ENCODE measurements at regions not wholly inside any gene's neighbourhood (a gene's known extent, or its start where the extent isn't known, plus 50 kb on each side); places are given as distances from the start of the nearest gene placed in this dataset.
"Not testable (repeated sequence)": the region's sequence is repeated elsewhere in the genome, so short reads cannot be mapped to it uniquely, and the experiment has no call there.

GRCh38 chr10:109379186-109379585 is 544.1 kb downstream of the XPNPEP1 start:
- no peak for DNase-seq

- no peak for DNase-seq
Measured at GRCh38 chr10:109374215-109374614, 549.1 kb downstream of the XPNPEP1 start.

- no peak for DNase-seq
Measured at GRCh38 chr10:109359316-109359715, 564.0 kb downstream of the XPNPEP1 start.

GRCh38 chr10:109358325-109358724 is 565.0 kb downstream of the XPNPEP1 start:
- no peak for DNase-seq

GRCh38 chr10:109348324-109348723 is 575.0 kb downstream of the XPNPEP1 start:
- no peak for DNase-seq

- DNase-seq = no peak
Measured at GRCh38 chr10:109343293-109343692, 580.0 kb downstream of the XPNPEP1 start.

- no peak for DNase-seq
Measured at GRCh38 chr10:109341986-109342385, 581.3 kb downstream of the XPNPEP1 start.

GRCh38 chr10:109328001-109328400 is 595.3 kb downstream of the XPNPEP1 start:
- no peak for DNase-seq

- DNase-seq = no peak
Measured at GRCh38 chr10:109327266-109327665, 596.0 kb downstream of the XPNPEP1 start.

- DNase-seq = no peak
Measured at GRCh38 chr10:109324721-109325120, 598.6 kb downstream of the XPNPEP1 start.

- no peak for DNase-seq
Measured at GRCh38 chr10:109317746-109318366, 605.5 kb downstream of the XPNPEP1 start.

GRCh38 chr10:109314016-109314415 is 609.3 kb downstream of the XPNPEP1 start:
- DNase-seq = not testable (repeated sequence)

- not testable (repeated sequence) for DNase-seq
Measured at GRCh38 chr10:109312555-109312954, 610.8 kb downstream of the XPNPEP1 start.

- no peak for DNase-seq
Measured at GRCh38 chr10:109308971-109309370, 614.3 kb downstream of the XPNPEP1 start.

- not testable (repeated sequence) for DNase-seq
Measured at GRCh38 chr10:109307102-109307501, 616.2 kb downstream of the XPNPEP1 start.

- no peak for DNase-seq
Measured at GRCh38 chr10:109306698-109307097, 616.6 kb downstream of the XPNPEP1 start.

GRCh38 chr10:109287858-109288257 is 635.5 kb downstream of the XPNPEP1 start:
- no peak for DNase-seq

GRCh38 chr10:109282510-109282909 is 640.8 kb downstream of the XPNPEP1 start:
- DNase-seq = no peak

GRCh38 chr10:109281347-109281746 is 642.0 kb downstream of the XPNPEP1 start:
- no peak for DNase-seq

GRCh38 chr10:109280837-109281236 is 642.5 kb downstream of the XPNPEP1 start:
- no peak for DNase-seq

- no peak for DNase-seq
Measured at GRCh38 chr10:109277456-109277855, 645.9 kb downstream of the XPNPEP1 start.

- DNase-seq = no peak
Measured at GRCh38 chr10:109275960-109276359, 647.4 kb downstream of the XPNPEP1 start.

GRCh38 chr10:109274681-109275080 is 648.6 kb downstream of the XPNPEP1 start:
- DNase-seq = no peak

GRCh38 chr10:109270173-109270572 is 653.1 kb downstream of the XPNPEP1 start:
- no peak for DNase-seq

- no peak for DNase-seq
Measured at GRCh38 chr10:109264004-109264403, 659.3 kb downstream of the XPNPEP1 start.

All from MV-4-11 (cell line).